Neural cell (in vitro differentiated cells): ENCODE measurements at regions not wholly inside any gene's neighbourhood (a gene's known extent, or its start where the extent isn't known, plus 50 kb on each side); places are given as distances from the start of the nearest gene placed in this dataset.
"Not testable (repeated sequence)": the region's sequence is repeated elsewhere in the genome, so short reads cannot be mapped to it uniquely, and the experiment has no call there.

ENCODE experiments used
- H2AFZ ChIP-seq: fragments of 200-600, 300-800 bp; sonication (generic), shearing (Covaris generic); 2 replicates; pipeline ENCODE4 v1.6.0; 2014; ENCODE audit warnings: low read depth, mild to moderate bottlenecking, antibody characterized with exemption, low read length, moderate library complexity
- H3F3A ChIP-seq: fragments of 200-600 bp; shearing (Covaris generic); 2 replicates; pipeline ENCODE4 v1.6.1; 2016; ENCODE audit warnings: mild to moderate bottlenecking, moderate library complexity, mixed read lengths, antibody characterized with exemption, low read length; ENCODE audit not compliant: insufficient read depth, poor library complexity, severe bottlenecking
- H3K27ac ChIP-seq: fragments of 200-600, 300-800 bp; sonication (generic), shearing (Covaris generic); 2 replicates; pipeline ENCODE4 v1.5.1; 2014; ENCODE audit warnings: mild to moderate bottlenecking, low read length, moderate library complexity
- H3K27me3 ChIP-seq: fragments of 300-800, 200-600 bp; sonication (generic), shearing (Covaris generic); 2 replicates; pipeline ENCODE4 v1.6.0; 2014; ENCODE audit warnings: mild to moderate bottlenecking, low read depth, low read length, moderate library complexity; ENCODE audit not compliant: insufficient read depth
- H3K36me3 ChIP-seq: fragments of 300-800, 200-600 bp; sonication (generic), shearing (Covaris generic); 2 replicates; pipeline ENCODE4 v1.5.1; 2014; ENCODE audit warnings: mild to moderate bottlenecking, antibody characterized with exemption, low read length, moderate library complexity; ENCODE audit not compliant: insufficient read depth
- H3K4me2 ChIP-seq: fragments of 300-800, 200-600 bp; sonication (generic), shearing (Covaris generic); 2 replicates; pipeline ENCODE4 v1.6.0; 2014; ENCODE audit warnings: mild to moderate bottlenecking, low read length
- H3K4me3 ChIP-seq: fragments of 300-800, 200-600 bp; sonication (generic), shearing (Covaris generic); 2 replicates; pipeline ENCODE4 v1.5.1; 2014; ENCODE audit warnings: mild to moderate bottlenecking, low read length, moderate library complexity
- H3K79me2 ChIP-seq: fragments of 200-600 bp; shearing (Covaris generic); replicated peaks from 2 replicates; pipeline ENCODE4 v1.6.0; 2014; ENCODE audit warnings: mild to moderate bottlenecking, low read length, moderate library complexity; ENCODE audit not compliant: insufficient read depth
- H3K9ac ChIP-seq: fragments of 300-800, 200-600 bp; sonication (generic), shearing (Covaris generic); 2 replicates; pipeline ENCODE4 v1.6.1; 2016; ENCODE audit warnings: mild to moderate bottlenecking, low read length, mixed read lengths
- H3K9me2 ChIP-seq: fragments of 200-600 bp; shearing (Covaris generic); 2 replicates; pipeline ENCODE4 v1.6.1; 2016; ENCODE audit warnings: mild to moderate bottlenecking, low read length, mixed read lengths; ENCODE audit not compliant: insufficient read depth
- H3K9me3 ChIP-seq: fragments of 200-600, 300-800 bp; sonication (generic), shearing (Covaris generic); 2 replicates; pipeline ENCODE4 v1.6.1; 2016; ENCODE audit warnings: mild to moderate bottlenecking, mixed run types, low read length, moderate library complexity, mixed read lengths
- H4K20me1 ChIP-seq: fragments of 200-600 bp; shearing (Covaris generic); 2 replicates; pipeline ENCODE4 v1.6.1; 2016; ENCODE audit warnings: mild to moderate bottlenecking, mixed run types; ENCODE audit not compliant: insufficient read depth
- EP300 ChIP-seq: fragments of 450-650 bp; conservative IDR thresholded peaks from 2 replicates; pipeline ENCODE4 v1.6.1; 2014; ENCODE audit warnings: antibody characterized with exemption, mild to moderate bottlenecking, moderate library complexity; ENCODE audit not compliant: poor library complexity, severe bottlenecking
- EZH2 ChIP-seq: fragments of 200-600, 300-800 bp; shearing (Covaris generic), sonication (generic); IDR thresholded peaks from 2 replicates; pipeline ENCODE4 v1.6.1; 2014; ENCODE audit warnings: antibody characterized with exemption, low read length, borderline replicate concordance, mild to moderate bottlenecking; ENCODE audit not compliant: insufficient read depth, poor library complexity, severe bottlenecking
- MXI1 ChIP-seq: fragments of 450-650 bp; conservative IDR thresholded peaks from 2 replicates; pipeline ENCODE4 v1.6.1; 2014; ENCODE audit warnings: antibody characterized with exemption, mild to moderate bottlenecking; ENCODE audit not compliant: poor library complexity, severe bottlenecking
- POLR2AphosphoS5 ChIP-seq: IDR thresholded peaks from 2 replicates; pipeline ENCODE4 v1.6.1; 2012
- RAD21 ChIP-seq: fragments of 450-650 bp; conservative IDR thresholded peaks from 2 replicates; pipeline ENCODE4 v1.6.1; 2014; ENCODE audit warnings: antibody characterized with exemption, mild to moderate bottlenecking, moderate library complexity
- REST ChIP-seq: IDR thresholded peaks from 2 replicates; pipeline ENCODE4 v1.6.1; 2012; ENCODE audit warnings: borderline replicate concordance
- SMC3 ChIP-seq: fragments of 450-650 bp; conservative IDR thresholded peaks from 2 replicates; pipeline ENCODE4 v1.6.1; 2014; ENCODE audit warnings: antibody characterized with exemption, mild to moderate bottlenecking, moderate library complexity; ENCODE audit not compliant: poor library complexity
- TAF1 ChIP-seq: IDR thresholded peaks from 2 replicates; pipeline ENCODE4 v1.6.1; 2012; ENCODE audit warnings: low read depth
- TF ChIP-seq, protein P1 (sequence below): fragments of 450-650 bp; IDR thresholded peaks from 2 replicates; pipeline ENCODE4 v1.5.1; 2014; ENCODE audit warnings: antibody characterized with exemption, mild to moderate bottlenecking, moderate library complexity; ENCODE audit not compliant: poor library complexity, severe bottlenecking

GRCh38 chr20:40955326-40955725 is 73.3 kb upstream of the TOP1 start:
- TF ChIP-seq EZH2 (no peak), SMC3 (no peak), RAD21 (no peak), REST (no peak), POLR2AphosphoS5 (no peak), EP300 (no peak), TAF1 (no peak), MXI1 (no peak)
- TF ChIP-seq, protein P1, sequence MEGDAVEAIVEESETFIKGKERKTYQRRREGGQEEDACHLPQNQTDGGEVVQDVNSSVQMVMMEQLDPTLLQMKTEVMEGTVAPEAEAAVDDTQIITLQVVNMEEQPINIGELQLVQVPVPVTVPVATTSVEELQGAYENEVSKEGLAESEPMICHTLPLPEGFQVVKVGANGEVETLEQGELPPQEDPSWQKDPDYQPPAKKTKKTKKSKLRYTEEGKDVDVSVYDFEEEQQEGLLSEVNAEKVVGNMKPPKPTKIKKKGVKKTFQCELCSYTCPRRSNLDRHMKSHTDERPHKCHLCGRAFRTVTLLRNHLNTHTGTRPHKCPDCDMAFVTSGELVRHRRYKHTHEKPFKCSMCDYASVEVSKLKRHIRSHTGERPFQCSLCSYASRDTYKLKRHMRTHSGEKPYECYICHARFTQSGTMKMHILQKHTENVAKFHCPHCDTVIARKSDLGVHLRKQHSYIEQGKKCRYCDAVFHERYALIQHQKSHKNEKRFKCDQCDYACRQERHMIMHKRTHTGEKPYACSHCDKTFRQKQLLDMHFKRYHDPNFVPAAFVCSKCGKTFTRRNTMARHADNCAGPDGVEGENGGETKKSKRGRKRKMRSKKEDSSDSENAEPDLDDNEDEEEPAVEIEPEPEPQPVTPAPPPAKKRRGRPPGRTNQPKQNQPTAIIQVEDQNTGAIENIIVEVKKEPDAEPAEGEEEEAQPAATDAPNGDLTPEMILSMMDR, result no peak
- no peaks in the 10 kb centered on the region for H4K20me1 ChIP-seq

GRCh38 chr20:40955826-40956225 is 72.8 kb upstream of the TOP1 start:
- H3K4me3 ChIP-seq, H3F3A ChIP-seq, H4K20me1 ChIP-seq, H3K9me3 ChIP-seq, H3K79me2 ChIP-seq, H3K4me2 ChIP-seq, H3K27ac ChIP-seq, H3K27me3 ChIP-seq, H3K36me3 ChIP-seq, H3K9ac ChIP-seq, H3K9me2 ChIP-seq, H2AFZ ChIP-seq: not testable (repeated sequence)

More at GRCh38 chr20:40955326-40955725, 73.3 kb upstream of the TOP1 start:
- Histone ChIP-seq H2AFZ (no peak overlapping the region), H3F3A (no peaks in the 10 kb centered on the region), H3K9ac (no peak overlapping the region), H3K9me2 (no peaks in the 10 kb centered on the region), H3K79me2 (no peaks in the 10 kb centered on the region), H3K27me3 (no peaks in the 10 kb centered on the region), H3K27ac (no peak overlapping the region), H3K4me3 (no peak overlapping the region), H3K4me2 (no peak overlapping the region), H3K36me3 (no peaks in the 10 kb centered on the region), H3K9me3 (no peaks in the 10 kb centered on the region)
